Panc1 (cell line): ENCODE measurements at regions not wholly inside any gene's neighbourhood (a gene's known extent, or its start where the extent isn't known, plus 50 kb on each side); places are given as distances from the start of the nearest gene placed in this dataset.

Experiments used
- ATAC-seq: fragments of 200-7000 bp; cut with Tn5 transposase; 2 replicates; pipeline ENCODE4 v1.9.1; 2020; ENCODE audit warnings: mild to moderate bottlenecking, moderate library complexity
- BruUV-seq: library from RNA; stranded (reverse); fragments of 400-500 nt; replicated peaks from 2 replicates; lab custom pipeline; 2021; lab: Mats Ljungman, UMichigan
- CTCF ChIA-PET: fragments of 300-600 bp; sonication (Branson Sonifier 250); formaldehyde crosslinking; loops from one replicate; lab custom pipeline; 2022; ENCODE audit warnings: antibody characterized with exemption; lab: Charles Lee
- POLR2A ChIA-PET: fragments of 300-600 bp; sonication (Branson Sonifier 250); formaldehyde crosslinking; loops from one replicate; lab custom pipeline; 2022; ENCODE audit warnings: antibody characterized with exemption; lab: Charles Lee
- DNase-seq: peaks from one replicate; pipeline ENCODE4 v3.0.0-alpha.2; 2010; ENCODE audit warnings: low read depth, low spot score
- H3K27ac ChIP-seq: 2 replicates; pipeline ENCODE4 v1.5.1; 2011; ENCODE audit warnings: mild to moderate bottlenecking, low read length, inconsistent platforms
- H3K27me3 ChIP-seq: fragments of 200-500 bp; sonication (Bioruptor generic); 2 replicates; pipeline ENCODE4 v1.6.0; 2014; ENCODE audit warnings: low read length, inconsistent platforms; ENCODE audit not compliant: control insufficient read depth, insufficient read depth
- H3K36me3 ChIP-seq: fragments of 200-500 bp; sonication (Bioruptor generic); 2 replicates; pipeline ENCODE4 v1.5.1; 2014; ENCODE audit warnings: inconsistent platforms, mild to moderate bottlenecking, low read length, moderate library complexity; ENCODE audit not compliant: control insufficient read depth, insufficient read depth
- H3K4me1 ChIP-seq: 2 replicates; pipeline ENCODE4 v1.5.1; 2011; ENCODE audit warnings: inconsistent platforms, mild to moderate bottlenecking, low read length, moderate library complexity; ENCODE audit not compliant: control insufficient read depth, insufficient read depth
- H3K4me3 ChIP-seq, 2 experiments: 2 replicates each; pipeline ENCODE4 v1.5.1; 2011 to 2012; ENCODE audit warnings: low read depth in 2 of 2, low read length in 2 of 2, mild to moderate bottlenecking in 2 of 2, inconsistent platforms in 1 of 2, moderate library complexity in 1 of 2
- H3K9me3 ChIP-seq: fragments of 200-500 bp; sonication (Bioruptor generic); 2 replicates; pipeline ENCODE4 v1.5.1; 2014; ENCODE audit warnings: low read depth, mild to moderate bottlenecking, inconsistent platforms, low read length, moderate library complexity; ENCODE audit not compliant: control insufficient read depth, insufficient read depth
- CTCF ChIP-seq: fragments of 450-650 bp; IDR thresholded peaks from 2 replicates; pipeline ENCODE4 v1.5.1; 2017; ENCODE audit warnings: mild to moderate bottlenecking
- POLR2AphosphoS5 ChIP-seq: IDR thresholded peaks from 2 replicates; pipeline ENCODE4 v1.6.1; 2012; ENCODE audit warnings: mild to moderate bottlenecking, low read depth, low read length, moderate library complexity
- REST ChIP-seq, 2 experiments: IDR thresholded peaks; 2 replicates each; pipeline ENCODE4 v1.6.1; 2011 to 2012; ENCODE audit warnings: low read depth in 2 of 2, control low read depth in 1 of 2, low read length in 1 of 2, mild to moderate bottlenecking in 1 of 2, moderate library complexity in 1 of 2; ENCODE audit not compliant: insufficient read depth in 1 of 2
- SIN3A ChIP-seq: IDR thresholded peaks from 2 replicates; pipeline ENCODE4 v1.6.1; 2012; ENCODE audit warnings: low read depth, mild to moderate bottlenecking, low read length, moderate library complexity, borderline replicate concordance; ENCODE audit not compliant: insufficient read depth
- TCF7L2 ChIP-seq: IDR thresholded peaks from 2 replicates; pipeline ENCODE4 v1.6.1; 2011; ENCODE audit warnings: mild to moderate bottlenecking, low read depth, low read length, inconsistent platforms
- in situ Hi-C: cut with HindIII; loops from 2 replicates; pipeline ENCODE4 v1.10.0; 2016; ENCODE audit warnings: low sequenced_read_pairs, low pct_unique_long_range_greater_than_20kb
- intact Hi-C: fragments of 100-400 bp; cut with micrococcal nuclease; formaldehyde crosslinking; loops from one replicate; pipeline ENCODE4 v1.10.0; 2022; ENCODE audit not compliant: unreplicated experiment

GRCh38 chr20:22232923-22233322 is 351.4 kb downstream of the FOXA2 start:
- ChIA-PET CTCF (no interaction called here), POLR2A (no interaction called here)
- in situ Hi-C loops (no loop called here), intact Hi-C loops (no loop called here)
- Histone ChIP-seq H3K27ac (no peak overlapping the region), H3K27me3 (no peaks in the 10 kb centered on the region; the same call in 1 of the 2 replicates), H3K36me3 (no peaks in the 10 kb centered on the region), H3K4me3 (no peak overlapping the region), H3K9me3 (no peaks in the 10 kb centered on the region), H3K4me1 (no peaks in the 10 kb centered on the region)
- DNase-seq (no peak), ATAC-seq (no peak)
- BruUV-seq, result no TSS peak
- no peak for TF ChIP-seq POLR2AphosphoS5
- TF ChIP-seq TCF7L2, result no peak
- no peak for TF ChIP-seq CTCF
- TF ChIP-seq SIN3A, result no peak
- no peak for TF ChIP-seq REST (IDR thresholded peaks at IDR 0.05; ENCODE audit: insufficient read depth in 1 of 2, low read depth in 2 of 2, low read length in 1 of 2)

GRCh38 chr20:22232473-22232872 is 351.9 kb downstream of the FOXA2 start:
- DNase-seq, result no peak
- intact Hi-C loops, result no loop called here
- no peak for TF ChIP-seq TCF7L2
- TF ChIP-seq CTCF, result no peak
- TF ChIP-seq REST (IDR thresholded peaks at IDR 0.05; ENCODE audit: insufficient read depth in 1 of 2, low read depth in 2 of 2, low read length in 1 of 2), result no peak
- TF ChIP-seq SIN3A, result no peak
- TF ChIP-seq POLR2AphosphoS5, result no peak
- in situ Hi-C loops, result no loop called here
- POLR2A ChIA-PET, result no interaction called here
- Histone ChIP-seq H3K4me1 (no peaks in the 10 kb centered on the region), H3K9me3 (no peaks in the 10 kb centered on the region), H3K4me3 (no peak overlapping the region), H3K27ac (no peak overlapping the region), H3K36me3 (no peaks in the 10 kb centered on the region), H3K27me3 (no peaks in the 10 kb centered on the region; the same call in 1 of the 2 replicates)
- CTCF ChIA-PET, result no interaction called here
- no TSS peak for BruUV-seq
- ATAC-seq, result no peak
